ENCODE measurements at regions not wholly inside any gene's neighbourhood (a gene's known extent, or its start where the extent isn't known, plus 50 kb on each side); places are given as distances from the start of the nearest gene placed in this dataset.

DNA sequence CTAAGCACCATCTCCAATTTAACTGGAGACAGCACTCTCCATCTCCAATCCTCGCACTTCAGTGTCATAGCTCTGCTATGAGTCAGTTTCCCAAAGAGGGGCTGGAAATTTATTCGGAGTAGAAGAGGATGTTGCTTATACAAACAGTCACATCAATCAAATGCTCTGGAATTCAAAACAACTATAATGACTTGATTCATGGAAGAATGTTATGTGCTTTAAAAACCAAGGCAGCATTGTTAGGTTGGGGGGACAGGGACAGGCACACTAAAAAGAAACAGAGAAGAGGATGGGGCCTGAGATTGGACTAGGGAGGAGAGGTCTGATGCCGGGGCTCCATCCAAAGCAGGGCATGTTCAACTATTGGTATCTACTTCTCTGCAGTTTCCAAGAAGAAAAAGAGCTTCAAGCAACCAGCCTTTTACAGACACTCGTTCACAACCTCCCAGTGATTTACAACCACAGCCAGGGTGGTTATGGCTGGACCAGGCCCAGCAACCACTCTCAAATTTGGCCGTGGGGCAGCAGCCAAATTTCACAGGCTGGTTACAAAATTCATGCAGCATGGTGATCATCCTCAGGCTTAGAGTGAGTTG lies 117.5 kb upstream of the ZNF366 start:
- no peak overlapping the region for H3K4me3 ChIP-seq (ENCODE audit: low read depth, low read length)
- no peak for DNase-seq (ENCODE audit: low read depth)
- TF ChIP-seq, protein P1, sequence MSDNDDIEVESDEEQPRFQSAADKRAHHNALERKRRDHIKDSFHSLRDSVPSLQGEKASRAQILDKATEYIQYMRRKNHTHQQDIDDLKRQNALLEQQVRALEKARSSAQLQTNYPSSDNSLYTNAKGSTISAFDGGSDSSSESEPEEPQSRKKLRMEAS (IDR thresholded peaks at IDR 0.05; ENCODE audit: low read depth, low read length) = no peak
- TF ChIP-seq POLR2A (IDR thresholded peaks at IDR 0.05; ENCODE audit: extremely low read depth, insufficient read length) (no peak), MYC (IDR thresholded peaks at IDR 0.05; ENCODE audit: low read depth, low read length) (no peak)
- TF ChIP-seq, protein P2, sequence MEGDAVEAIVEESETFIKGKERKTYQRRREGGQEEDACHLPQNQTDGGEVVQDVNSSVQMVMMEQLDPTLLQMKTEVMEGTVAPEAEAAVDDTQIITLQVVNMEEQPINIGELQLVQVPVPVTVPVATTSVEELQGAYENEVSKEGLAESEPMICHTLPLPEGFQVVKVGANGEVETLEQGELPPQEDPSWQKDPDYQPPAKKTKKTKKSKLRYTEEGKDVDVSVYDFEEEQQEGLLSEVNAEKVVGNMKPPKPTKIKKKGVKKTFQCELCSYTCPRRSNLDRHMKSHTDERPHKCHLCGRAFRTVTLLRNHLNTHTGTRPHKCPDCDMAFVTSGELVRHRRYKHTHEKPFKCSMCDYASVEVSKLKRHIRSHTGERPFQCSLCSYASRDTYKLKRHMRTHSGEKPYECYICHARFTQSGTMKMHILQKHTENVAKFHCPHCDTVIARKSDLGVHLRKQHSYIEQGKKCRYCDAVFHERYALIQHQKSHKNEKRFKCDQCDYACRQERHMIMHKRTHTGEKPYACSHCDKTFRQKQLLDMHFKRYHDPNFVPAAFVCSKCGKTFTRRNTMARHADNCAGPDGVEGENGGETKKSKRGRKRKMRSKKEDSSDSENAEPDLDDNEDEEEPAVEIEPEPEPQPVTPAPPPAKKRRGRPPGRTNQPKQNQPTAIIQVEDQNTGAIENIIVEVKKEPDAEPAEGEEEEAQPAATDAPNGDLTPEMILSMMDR (IDR thresholded peaks at IDR 0.05; ENCODE audit: low read depth, low read length) = no peak

DNA sequence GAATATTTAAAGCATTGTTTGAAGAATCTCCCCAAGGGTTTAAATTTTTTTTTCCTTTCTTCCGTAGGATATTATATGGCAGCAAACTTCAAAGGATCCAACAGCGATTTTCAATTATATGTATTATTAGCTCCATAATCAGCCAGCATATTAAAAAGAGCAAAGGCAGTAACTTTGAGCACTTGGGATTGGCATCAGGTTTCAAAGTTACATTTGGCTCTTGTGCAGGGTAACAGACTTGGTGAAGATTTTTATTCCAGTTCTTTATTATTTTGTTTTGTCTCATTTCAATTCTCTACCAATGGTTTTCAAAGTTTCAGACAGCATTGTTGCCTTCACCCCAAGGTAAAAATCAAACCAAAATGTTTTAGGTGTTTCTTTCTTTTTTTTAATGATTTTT lies 116.7 kb upstream of the ZNF366 start:
- no peak overlapping the region for H3K4me3 ChIP-seq (ENCODE audit: low read depth, low read length)
- DNase-seq (ENCODE audit: low read depth) = no peak
- TF ChIP-seq, protein P2 (IDR thresholded peaks at IDR 0.05; ENCODE audit: low read depth, low read length) = no peak
- no peak for TF ChIP-seq MYC (IDR thresholded peaks at IDR 0.05; ENCODE audit: low read depth, low read length)
- TF ChIP-seq, protein P1 (IDR thresholded peaks at IDR 0.05; ENCODE audit: low read depth, low read length) = no peak
- TF ChIP-seq POLR2A (IDR thresholded peaks at IDR 0.05; ENCODE audit: extremely low read depth, insufficient read length) = no peak

DNA sequence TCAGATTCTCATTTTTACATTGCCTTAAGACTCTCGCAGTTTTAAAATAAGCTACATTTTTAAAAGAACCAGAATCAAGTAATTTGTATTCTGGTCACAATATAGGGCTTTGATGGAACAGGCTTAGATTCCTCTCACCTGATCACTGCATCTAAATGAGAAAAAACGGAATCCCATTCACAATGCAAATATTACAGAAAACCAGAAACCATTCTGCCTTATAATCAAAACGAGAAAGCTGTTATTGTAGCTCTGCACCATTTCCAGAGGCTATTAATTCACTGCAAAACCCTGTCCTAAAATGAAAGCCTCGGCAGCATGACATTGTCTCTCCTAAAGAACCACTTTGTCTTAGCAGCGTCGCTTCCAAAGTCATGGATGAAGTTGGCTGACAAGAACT lies 116.1 kb upstream of the ZNF366 start:
- TF ChIP-seq POLR2A (IDR thresholded peaks at IDR 0.05; ENCODE audit: extremely low read depth, insufficient read length) (no peak), MYC (IDR thresholded peaks at IDR 0.05; ENCODE audit: low read depth, low read length) (no peak)
- TF ChIP-seq, protein P1 (IDR thresholded peaks at IDR 0.05; ENCODE audit: low read depth, low read length) = no peak
- TF ChIP-seq, protein P2 (IDR thresholded peaks at IDR 0.05; ENCODE audit: low read depth, low read length) = no peak
- no peak for DNase-seq (ENCODE audit: low read depth)
- H3K4me3 ChIP-seq (ENCODE audit: low read depth, low read length) = no peak overlapping the region

DNA sequence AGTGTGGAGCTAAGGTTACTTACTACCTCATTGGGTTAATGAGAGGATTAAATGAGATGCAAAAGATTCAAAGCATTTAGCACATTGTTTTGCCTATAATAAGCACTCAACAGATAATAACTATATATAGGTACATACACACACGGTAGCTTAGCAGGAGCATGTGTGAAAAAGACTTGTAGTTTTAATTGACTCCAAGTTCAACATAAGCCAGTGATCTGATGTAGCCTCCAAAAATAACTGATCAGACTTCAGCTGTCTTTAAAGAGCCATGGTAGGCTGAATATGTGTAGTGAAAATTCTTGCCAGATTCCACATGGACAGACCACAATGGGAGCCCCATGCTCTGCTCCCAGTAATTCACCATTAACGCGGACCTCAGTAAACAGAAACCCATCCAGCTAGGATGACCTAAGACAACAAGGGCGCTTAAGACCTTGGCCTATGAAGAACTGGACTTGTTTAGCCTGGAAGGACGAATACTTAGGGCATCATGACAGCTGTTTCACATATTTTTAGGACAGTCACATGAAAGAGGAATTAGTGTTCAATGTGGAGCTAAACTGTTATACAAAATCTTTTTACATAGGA lies 115.1 kb upstream of the ZNF366 start:
- DNase-seq (ENCODE audit: low read depth) = no peak
- TF ChIP-seq, protein P1 (IDR thresholded peaks at IDR 0.05; ENCODE audit: low read depth, low read length) = no peak
- TF ChIP-seq POLR2A (IDR thresholded peaks at IDR 0.05; ENCODE audit: extremely low read depth, insufficient read length) (no peak), MYC (IDR thresholded peaks at IDR 0.05; ENCODE audit: low read depth, low read length) (no peak)
- TF ChIP-seq, protein P2 (IDR thresholded peaks at IDR 0.05; ENCODE audit: low read depth, low read length) = no peak

DNA sequence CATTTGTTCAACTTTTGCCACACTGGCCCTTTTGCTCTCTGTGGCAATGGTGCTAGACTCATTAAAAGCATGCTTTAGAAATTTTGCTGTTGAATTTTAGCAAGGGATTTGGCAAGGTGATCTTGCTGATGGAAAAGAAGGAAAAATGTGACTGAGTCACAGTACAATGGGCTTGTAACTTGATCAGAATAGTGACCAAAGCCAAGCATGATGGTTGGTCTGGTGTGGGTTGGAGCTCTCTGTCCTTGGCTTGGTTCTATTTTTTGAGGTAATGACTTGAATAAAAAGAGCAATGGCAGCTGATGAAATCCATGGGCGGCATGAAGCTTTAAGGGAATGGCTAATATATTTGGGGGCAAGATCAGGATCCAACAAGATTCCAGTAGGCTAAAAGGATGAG lies 114.4 kb upstream of the ZNF366 start:
- H3K4me3 ChIP-seq (ENCODE audit: low read depth, low read length) = no peak overlapping the region
- TF ChIP-seq, protein P2 (IDR thresholded peaks at IDR 0.05; ENCODE audit: low read depth, low read length) = no peak
- TF ChIP-seq POLR2A (IDR thresholded peaks at IDR 0.05; ENCODE audit: extremely low read depth, insufficient read length) = no peak
- TF ChIP-seq MYC (IDR thresholded peaks at IDR 0.05; ENCODE audit: low read depth, low read length) = no peak
- TF ChIP-seq, protein P1 (IDR thresholded peaks at IDR 0.05; ENCODE audit: low read depth, low read length) = no peak

More for the DNA sequence above, 115.1 kb upstream of the ZNF366 start:
- H3K4me3 ChIP-seq (ENCODE audit: low read depth, low read length) = no peak overlapping the region

More for the DNA sequence above, 114.4 kb upstream of the ZNF366 start:
- no peak for DNase-seq (ENCODE audit: low read depth)
